ENCODE measurements at regions not wholly inside any gene's neighbourhood (a gene's known extent, or its start where the extent isn't known, plus 50 kb on each side); places are given as distances from the start of the nearest gene placed in this dataset.

DNA sequence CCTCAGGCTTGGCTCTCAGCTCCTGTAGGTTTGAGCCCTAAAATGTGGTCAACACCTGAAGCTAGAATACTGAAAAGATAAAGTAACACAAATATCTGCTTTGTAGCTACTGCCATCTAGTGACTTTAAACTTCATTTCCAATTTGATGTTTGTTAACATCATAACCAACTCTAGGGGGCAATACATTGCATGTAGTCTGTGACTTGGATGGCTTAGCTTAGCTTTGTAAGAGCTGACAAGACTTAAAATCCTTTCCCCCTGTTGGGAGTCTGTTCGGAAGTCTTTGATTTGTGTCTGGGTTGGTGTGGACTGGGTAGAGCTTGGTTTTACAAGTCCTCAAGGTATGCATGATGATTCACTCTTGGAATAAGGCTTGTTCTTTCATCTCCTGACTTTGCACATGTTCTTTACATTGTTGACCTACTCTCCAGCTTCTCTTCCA lies 51.7 kb downstream of the SCN11A start:
- FAIRE-seq: peak; percentile 94

DNA sequence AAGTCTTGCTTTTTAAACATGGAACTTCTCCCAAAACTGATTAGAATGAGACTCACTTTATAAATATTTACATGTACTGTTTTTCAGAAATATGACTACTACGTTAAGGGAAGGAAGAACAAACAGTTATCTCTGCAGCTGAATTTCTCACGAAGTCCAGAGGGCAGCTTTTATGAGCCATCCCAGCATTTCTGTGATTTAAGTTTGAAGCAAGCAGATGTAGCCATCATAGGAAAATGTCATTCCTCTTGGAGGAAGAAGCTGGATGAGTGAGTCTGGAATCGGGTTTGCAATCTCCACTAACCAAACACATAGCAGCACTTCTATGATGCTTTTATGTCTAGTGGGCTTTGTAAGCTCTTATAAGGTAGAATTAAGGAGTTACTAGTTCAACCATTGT lies 53.7 kb downstream of the SCN11A start:
- no peak for FAIRE-seq

DNA sequence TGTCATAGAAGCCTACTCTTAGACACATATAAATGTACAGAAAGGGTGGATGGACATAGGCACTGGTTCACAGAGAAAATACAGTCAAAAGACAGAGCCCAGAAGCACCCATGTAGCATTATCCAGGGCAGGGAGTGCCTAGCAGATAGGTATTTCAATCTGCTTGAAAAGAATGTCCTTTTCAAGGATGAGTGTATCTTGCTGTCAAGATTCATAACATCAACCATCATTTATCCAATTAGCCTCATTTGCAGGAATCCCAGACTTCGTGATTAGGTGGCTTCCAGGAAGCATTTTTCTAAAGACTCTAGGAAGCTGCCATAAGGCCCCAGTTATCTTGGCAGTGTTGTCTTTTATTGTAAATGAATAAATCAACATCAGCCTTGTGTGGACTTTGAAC lies 55.6 kb downstream of the SCN11A start:
- no peak for FAIRE-seq

DNA sequence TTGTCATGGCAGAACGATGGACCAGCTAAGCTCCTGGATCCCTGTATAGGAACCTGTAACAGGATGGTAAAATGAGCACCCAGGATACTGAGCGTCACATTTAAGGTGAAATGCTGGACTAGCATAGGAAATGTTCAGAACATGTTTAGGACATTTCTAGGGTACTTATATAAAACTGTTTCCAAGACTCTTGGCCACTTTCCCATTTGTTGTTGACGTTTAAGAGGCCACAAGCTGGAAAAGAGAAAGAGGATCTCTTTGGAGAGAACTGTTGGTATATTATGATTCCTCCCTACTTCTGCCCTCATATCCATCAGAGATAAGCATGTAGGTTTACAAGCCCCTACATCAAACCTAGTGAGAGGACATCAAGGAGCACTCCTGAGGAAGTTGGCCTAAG lies 57.5 kb downstream of the SCN11A start:
- FAIRE-seq: no peak

DNA sequence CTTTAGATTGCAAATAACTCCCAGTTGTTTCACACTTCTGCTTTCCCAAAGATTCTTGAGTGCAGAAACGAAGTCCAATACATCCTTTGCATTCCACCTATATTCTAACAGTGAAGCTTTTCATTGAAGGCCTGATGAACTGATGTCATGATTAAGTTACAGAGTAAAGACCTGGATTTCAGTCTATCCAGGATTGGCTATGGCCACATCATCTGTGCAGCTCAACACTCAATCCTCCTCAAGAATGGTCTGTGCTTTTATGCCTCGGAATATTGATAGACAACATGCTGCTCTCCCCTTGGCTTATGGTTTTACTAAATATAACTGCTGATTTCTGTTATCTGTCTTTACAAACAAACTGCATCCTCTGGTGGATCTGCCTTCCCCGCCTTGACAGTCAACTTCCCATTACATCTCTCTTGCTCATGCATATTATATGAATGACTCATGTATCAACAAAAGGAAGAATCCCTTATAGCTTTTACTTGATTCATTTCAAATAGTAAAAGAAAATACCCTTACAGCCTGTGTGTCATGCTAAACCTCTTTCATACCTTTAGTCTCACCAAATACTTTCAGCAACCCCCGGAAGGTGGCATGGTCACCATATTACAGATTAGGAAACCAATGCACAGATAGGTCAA lies 59.5 kb downstream of the SCN11A start:
- no peak for FAIRE-seq

DNA sequence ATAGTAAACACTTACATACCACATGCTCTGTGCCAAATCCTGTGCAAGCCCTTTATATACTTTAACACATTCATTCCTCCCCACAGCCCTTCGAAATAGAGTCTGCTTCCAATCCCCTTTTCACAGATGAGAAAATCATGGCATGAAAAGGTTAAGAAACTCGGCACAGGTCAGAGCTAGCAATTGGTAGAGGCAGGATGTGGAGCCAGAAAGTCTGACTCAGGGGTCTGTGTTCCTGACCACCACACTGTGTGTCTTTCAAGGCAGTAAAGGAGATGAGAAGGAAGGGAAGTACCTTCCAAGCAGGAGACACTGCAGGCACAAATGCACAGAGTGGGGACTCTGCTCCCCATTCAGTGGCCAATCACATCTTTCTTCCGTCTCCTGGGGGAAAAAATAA lies 61.1 kb downstream of the SCN11A start:
- FAIRE-seq: no peak

DNA sequence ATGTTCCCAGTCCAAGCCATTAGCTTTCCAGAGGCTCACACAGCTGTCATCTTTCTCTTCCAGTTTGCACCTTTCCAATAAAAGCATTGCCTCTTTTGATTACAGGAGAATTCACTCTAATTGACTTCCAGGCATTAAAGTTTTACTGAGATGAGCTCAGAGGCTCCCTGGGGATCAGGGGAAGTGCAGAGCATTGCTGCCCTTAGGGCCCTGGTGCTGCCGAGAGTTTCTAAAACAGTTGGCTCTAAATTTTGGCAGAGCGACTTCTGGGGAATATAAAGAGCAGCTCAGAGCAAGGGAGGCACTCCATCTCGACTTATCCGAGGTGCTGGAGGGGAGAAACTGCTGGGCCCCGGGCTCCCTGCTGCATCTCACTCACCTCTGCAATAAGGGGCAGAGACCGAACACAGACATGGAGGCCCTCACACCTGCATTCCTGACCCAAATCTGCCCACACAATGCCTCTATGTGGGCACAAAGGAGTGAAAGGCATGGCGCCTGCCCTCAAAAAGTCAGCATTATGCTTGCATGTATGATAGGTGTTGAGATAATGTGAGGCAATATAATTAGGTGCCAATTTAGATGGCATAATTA lies 61.7 kb downstream of the SCN11A start:
- FAIRE-seq: no peak

DNA sequence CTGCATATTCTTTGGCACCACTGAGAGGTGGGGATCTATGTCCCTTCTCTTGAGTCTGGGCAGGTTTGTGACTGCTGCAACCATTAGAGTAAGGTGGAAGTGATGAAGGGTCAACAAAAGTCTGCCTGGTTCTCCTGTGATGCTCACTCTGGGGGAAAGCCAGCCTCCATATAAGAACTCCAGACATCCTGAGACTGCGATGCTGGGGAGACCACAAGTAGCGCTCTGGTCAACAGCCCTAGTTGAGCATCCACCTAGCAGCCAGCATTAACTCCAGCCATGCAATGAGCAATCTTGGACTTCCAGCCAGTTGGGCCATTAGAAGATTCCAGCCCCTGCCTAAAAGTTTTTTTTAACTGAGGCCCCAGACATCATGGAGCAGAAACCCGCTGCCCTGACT lies 62.8 kb downstream of the SCN11A start:
- FAIRE-seq: no peak

DNA sequence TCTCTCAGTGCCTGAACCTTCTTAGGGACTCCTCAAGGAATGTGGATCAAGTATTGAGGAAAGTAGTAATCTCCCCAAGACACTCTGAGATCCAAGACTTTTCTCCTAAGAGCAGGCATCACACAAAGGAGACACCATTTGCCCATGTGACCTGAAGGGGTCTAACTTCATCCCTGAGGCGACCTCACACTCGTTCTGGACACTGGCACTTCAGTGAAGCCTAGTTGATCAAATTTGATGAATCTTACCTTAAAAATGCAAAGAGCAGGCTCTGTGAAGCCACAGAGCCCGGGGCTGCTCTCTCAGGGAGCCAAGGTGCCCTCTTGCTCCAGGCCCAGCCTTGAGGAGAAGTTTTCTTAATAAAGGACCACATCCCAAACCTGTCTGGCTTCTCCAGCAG lies 64.3 kb downstream of the SCN11A start:
- no peak for FAIRE-seq

DNA sequence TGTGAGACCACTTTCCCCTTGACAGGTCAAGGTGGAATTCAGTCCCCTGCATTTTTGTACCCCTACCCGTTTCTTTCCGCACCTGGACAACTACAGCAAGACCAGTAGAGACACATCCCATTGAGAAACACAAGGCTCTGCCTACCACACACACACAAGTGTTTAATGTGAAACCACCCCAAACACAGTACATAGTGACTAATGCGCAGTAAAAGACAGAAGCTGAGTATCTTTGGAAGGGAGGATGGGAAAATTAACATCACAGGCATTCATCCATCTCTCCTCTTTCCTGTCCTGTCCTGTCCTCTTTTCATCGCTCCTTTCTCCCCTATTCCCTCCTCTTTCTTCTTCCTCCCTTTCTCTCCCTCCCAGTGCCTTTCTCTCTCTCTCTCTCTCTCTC lies 64.8 kb downstream of the SCN11A start:
- no peak for FAIRE-seq

DNA sequence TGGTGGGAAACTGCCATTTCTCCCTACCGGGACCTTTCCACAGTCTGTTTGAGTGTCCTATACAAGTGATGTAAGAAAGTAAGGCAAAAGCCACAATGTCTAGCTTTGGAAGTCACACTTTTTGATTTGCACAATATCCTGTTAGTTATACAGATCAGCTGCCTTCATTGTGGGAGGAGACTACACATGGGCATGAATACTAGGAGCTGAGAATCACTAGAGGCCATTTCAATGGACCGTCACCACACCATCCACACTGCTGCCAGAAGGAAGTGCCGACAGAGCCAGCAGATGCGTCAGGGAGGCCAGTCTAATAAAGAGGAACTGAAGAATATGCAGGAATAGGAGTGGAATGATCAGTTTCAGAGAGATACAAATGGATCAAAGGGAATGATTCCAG lies 65.8 kb downstream of the SCN11A start:
- FAIRE-seq: no peak

DNA sequence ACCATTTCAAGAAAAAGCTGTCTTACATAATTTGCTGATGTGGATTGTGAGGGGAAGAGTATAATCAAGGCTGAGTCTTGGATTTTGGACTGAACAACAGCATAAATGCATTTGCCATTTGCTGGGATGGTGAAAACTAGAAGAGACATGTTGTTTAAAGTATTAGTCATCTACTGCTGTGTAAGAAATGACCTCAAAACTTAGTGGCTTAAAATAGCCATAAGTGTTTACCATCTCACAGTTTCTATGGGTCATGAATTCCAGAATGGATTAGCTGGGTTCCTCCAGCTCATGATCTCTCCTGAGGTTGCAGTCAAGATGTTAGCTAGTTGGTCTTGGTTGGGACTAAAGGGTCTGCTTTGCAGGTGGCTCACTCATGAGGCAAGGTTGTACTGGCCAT lies 66.2 kb downstream of the SCN11A start:
- FAIRE-seq: no peak

DNA sequence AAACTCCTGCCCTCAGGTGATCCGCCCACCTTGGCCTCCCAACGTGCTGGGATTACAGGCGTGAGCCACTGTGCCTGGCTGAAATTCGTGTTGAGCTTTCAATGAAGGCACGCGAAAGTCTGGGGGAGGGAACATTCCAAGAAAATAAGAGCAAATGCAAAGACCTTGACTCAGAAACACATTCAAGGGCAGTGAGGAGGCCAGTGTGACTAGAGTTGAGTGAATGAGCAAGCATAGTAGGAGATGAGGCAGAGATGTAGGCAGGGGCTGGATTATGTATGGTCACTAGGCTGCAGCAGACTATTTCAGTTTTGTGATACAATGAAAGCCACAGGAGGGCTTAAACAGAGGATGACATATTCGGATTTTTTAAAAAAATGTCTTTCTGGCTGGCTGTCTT lies 67.0 kb downstream of the SCN11A start:
- no peak for FAIRE-seq

DNA sequence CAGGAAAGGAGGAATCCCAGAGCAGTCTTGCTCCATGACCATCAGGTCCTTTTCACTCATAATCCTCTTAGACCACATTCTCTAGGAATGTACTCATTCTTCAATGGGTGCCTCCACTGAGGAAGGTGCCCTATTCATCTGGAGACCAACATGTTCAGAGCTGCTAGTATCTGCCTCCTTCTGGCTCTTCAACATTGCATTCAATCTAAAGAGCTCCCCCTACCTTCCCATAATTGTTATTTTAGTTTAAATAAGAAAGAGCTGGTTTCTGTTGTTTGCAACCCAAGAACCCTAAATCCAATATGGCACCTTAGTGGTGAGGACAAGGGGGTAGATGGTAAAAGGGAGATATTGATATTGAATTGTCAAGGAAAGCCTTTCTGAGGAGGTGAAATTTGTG lies 67.6 kb downstream of the SCN11A start:
- FAIRE-seq: no peak

DNA sequence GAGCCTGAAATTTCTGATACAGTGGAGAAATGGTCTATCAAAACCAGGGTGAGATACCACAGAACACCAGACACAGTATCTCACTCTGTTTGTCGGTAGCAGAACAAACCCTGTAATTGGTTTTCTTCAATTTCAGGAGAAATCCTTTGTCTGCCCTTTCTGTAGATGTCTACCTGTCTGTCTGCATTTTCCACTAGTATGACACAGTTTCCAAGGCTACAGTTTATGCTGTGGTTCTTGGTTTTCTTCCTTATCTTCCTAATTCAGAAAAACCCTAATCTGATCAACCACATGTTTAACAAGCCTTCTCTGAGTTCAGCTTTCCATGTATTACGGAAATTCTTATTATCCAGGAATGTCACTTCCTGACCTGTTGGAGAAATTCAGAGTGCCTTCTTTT lies 70.8 kb downstream of the SCN11A start:
- no peak for FAIRE-seq

DNA sequence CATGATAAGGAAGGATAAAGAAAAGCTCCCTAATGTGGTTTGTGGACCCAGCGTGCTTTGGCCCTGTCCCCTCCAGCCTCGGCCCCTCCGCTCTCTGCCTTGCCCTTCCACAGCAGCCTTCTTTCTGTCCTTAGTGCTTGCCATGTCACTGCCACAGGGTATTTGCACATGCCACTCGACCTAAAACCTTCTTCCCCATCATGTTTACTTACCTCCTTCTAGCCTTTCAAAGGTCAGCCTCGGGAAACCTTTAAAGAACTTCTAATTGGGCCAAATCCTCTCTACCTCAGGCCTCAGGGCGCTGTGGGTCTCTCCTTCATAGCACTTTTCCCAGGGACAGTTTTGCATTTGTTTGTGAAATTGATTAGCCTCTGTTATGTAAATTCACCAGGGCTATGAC lies 73.0 kb downstream of the SCN11A start:
- FAIRE-seq: no peak

DNA sequence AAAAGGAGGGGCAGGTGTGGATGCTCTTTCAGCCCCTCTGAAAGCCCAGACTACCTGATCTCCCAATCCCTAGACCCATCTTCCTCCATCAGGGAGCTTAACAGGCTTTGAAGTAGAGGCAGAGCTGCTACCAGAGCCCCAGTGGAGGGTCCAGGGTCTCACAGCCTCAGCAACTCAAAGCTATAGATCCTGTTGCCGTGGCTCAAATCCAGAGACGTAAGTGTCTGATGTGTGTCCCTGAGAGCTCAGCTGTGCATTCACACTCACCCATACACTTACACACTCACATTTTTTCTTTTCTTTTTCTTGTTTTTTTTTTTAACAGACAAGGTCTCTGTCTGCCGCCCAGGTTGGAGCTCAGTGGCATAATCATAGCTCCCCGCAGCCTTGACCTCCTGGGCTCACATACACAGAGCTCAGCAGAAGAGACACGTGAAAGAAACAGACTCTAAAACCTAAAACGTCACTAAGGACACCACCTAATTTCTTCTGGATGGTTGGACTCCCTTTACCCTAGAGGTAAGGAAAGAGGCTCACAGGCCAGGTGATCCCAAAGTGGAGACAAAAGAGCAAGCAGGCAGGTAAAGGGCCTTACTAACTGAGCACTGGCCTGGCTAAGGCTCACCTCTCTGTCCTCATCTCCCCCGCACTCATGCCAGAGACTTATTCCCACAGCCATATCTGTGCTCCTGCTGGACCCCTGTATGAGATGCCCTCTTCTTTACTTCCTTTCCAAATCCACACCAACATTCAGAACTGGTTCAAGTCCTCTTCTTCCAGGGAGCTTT lies 80.7 kb downstream of the SCN11A start:
- no peak for FAIRE-seq

DNA sequence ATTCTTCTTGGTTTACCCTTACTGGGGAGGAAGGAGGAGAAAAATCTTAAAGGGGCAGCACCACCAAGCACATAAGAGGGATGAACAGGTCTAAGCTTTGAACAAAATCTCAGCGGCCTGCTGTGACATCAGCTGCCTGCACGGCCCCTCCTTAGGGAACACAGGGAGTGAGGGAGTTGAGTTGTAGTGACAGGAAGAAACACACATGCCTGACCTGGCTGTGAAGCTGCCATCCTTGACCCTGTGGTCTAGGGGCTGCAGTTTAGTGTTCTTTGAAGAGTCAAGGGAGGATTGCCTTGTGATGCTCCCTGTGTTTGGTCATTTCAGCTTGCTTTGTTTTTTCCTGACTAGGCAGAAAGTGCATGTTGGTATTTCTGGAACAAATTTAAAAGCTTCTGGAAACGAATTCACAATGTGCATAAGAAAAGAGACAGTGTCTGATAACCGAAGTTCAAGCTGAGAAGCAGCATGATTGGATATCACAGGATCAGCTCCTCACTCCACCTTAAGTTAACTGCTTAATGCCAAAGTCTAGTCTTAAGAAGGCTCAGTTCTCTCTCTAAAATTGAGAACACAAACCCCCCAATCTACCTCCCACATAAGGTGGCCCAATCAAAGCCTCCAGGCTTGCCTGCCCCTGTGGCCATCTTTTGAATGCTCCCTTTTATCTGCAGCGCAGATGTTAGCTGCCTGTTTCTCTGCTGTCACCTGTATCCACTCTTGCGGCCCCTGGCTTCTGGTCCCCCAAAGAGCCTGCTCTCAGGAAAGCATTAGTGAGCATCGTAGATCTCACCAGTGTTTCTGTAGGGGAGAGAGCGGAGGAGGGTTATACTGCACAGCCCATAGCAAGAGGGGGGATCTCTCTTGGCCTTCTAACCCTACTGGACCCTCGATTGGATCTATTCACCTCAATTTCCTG lies 82.2 kb downstream of the SCN11A start:
- no peak for FAIRE-seq

DNA sequence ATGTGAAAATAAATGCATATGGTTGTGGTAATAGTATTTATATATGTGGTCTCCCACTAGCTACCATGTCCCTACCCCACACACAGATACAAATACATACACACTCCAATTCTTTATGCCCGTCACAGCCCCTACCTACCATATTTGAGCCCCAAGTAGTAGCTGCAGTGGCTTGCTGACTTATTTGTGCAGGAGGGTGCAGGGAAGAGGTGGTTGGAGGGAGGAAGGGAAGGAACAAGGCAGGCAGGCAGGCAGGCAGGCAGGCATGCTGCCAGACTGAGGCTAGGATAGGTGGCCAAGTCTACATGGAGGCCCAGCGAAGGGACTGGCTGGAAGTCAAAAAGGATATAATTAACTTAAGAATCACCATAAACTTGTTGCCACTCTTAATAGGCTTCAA lies 82.9 kb downstream of the SCN11A start:
- FAIRE-seq: no peak

DNA sequence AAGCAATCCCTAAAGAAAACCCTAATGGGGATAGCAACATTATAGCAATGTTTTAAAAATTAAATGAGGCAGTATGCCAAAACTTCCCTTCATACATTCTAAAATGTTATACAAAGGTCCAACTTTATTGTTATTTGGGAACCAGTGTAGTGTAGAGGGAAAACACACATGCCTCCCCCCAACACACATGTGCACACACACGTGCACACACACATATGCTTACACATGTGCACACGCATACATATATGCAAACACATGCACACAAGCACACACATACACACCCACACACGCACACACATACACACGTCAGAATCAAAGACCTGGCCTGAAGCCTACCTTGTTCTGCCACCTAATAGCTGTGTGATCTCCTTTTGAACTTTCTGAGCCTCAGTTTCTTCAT lies 83.3 kb downstream of the SCN11A start:
- no peak for FAIRE-seq

DNA sequence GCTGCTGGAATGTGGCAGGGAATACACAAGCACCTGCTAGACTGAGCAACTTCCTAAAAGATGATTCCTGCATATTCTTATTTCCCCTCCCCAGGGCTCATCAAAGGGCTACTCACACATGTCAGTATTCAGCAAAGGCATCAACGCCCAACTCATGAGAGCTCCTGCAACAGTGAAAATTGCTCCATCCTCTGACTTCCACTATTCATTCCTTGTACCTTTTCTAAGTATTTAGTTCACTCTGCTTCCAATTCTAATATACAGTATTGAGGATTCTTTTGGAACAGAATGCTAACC lies 84.1 kb downstream of the SCN11A start:
- FAIRE-seq: no peak

DNA sequence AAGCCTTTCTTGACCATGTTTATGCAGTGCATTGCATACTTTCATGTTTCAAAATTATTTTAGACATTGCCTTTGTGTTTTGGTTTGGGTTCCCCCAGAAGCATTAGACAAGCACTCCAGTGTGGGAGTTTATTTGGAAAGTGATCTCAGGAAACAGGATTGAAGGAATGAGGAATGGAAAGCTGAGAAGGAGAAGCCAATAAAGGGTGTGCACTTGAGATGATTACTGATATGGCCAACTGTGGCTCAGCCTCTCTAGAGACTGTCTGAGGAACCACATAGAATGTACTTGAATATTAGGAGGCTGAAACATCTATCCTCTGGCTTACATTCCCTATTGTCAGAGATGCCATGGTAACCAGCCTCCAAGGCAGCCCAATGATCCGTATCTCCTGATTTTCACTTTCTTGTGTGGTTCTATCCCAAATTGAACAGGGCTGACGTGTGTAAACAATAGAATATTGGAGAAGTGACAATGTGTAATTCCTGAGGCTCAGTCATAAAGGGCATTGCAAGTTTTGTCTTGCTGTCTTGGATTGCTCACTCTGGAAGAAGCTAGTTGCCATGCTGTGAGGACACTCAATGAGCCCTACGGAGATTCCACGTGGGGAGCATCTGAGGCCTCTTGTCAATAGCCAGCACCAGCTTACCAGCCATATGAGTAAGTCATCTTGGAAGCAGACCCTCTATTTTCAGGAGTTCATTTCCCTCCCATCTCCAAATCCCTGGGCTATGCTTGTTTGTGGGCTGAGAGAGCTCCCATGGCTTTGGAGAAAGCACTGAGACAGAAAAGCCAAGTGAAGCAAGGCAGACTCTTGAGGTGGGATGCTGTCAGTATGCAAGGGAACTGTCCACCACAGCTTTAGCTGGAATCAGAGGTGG lies 84.7 kb downstream of the SCN11A start:
- FAIRE-seq: no peak

DNA sequence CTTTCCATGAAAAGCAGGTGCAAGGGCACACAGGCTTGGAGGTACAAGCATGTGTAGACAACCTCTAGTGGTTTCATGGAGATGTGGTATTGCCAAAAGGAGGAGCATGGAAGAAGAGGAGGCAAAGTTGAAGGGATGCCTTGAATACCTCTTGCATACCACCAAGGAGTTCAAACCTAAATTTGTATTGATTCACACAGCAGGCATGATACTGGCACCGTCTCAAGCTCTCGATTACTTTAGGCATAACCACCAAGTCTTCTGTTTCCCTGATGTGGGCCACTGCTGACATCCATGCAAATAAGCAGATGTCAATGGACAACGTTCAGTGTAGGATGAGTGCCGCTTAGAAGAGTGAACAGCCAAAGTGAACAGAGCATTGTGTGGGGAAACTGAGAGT lies 87.1 kb downstream of the SCN11A start:
- no peak for FAIRE-seq
